A673 (cell line): ENCODE measurements at regions not wholly inside any gene's neighbourhood (a gene's known extent, or its start where the extent isn't known, plus 50 kb on each side); places are given as distances from the start of the nearest gene placed in this dataset.

ENCODE experiments used
- BruUV-seq: library from RNA; stranded (reverse); fragments of 400-500 nt; replicated peaks from 2 replicates; lab custom pipeline; 2021; lab: Mats Ljungman, UMichigan
- CTCF ChIA-PET: fragments of 300-600 bp; sonication (Branson Sonifier 250); formaldehyde crosslinking; loops from one replicate; lab custom pipeline; 2022; ENCODE audit warnings: antibody characterized with exemption; lab: Charles Lee
- POLR2A ChIA-PET: fragments of 300-600 bp; sonication (Branson Sonifier 250); formaldehyde crosslinking; loops from one replicate; lab custom pipeline; 2022; ENCODE audit warnings: antibody characterized with exemption; ENCODE audit not compliant: low non-redundant PET; lab: Charles Lee
- DNase-seq: peaks from one replicate; pipeline ENCODE4 v3.0.0-alpha.2; 2015; ENCODE audit warnings: low spot score
- H3K27ac ChIP-seq: fragments of 200-600 bp; sonication (generic); 2 replicates; pipeline ENCODE4 v1.5.1; 2016; ENCODE audit warnings: mixed run types, low read depth, mild to moderate bottlenecking, mixed read lengths, antibody characterized with exemption, low read length; ENCODE audit not compliant: poor library complexity, severe bottlenecking
- H3K27me3 ChIP-seq: fragments of 200-600 bp; sonication (generic); replicated peaks from 2 replicates; pipeline ENCODE4 v1.6.1; 2017; ENCODE audit warnings: mixed run types, low read depth, mild to moderate bottlenecking, mixed read lengths, antibody characterized with exemption, low read length; ENCODE audit not compliant: insufficient read depth, poor library complexity
- H3K36me3 ChIP-seq: fragments of 200-600 bp; sonication (generic); 2 replicates; pipeline ENCODE4 v1.6.1; 2016; ENCODE audit warnings: mixed run types, mild to moderate bottlenecking, mixed read lengths, antibody characterized with exemption, low read length; ENCODE audit not compliant: insufficient read depth, poor library complexity, severe bottlenecking
- H3K4me1 ChIP-seq: fragments of 200-600 bp; sonication (generic); 2 replicates; pipeline ENCODE4 v1.6.1; 2017; ENCODE audit warnings: mixed run types, mild to moderate bottlenecking, mixed read lengths, antibody characterized with exemption, low read length; ENCODE audit not compliant: insufficient read depth, poor library complexity, severe bottlenecking
- H3K4me3 ChIP-seq: fragments of 200-600 bp; sonication (generic); 2 replicates; pipeline ENCODE4 v1.5.1; 2016; ENCODE audit warnings: low read depth, mixed run types, mild to moderate bottlenecking, mixed read lengths, low read length; ENCODE audit not compliant: poor library complexity, severe bottlenecking
- H3K9me3 ChIP-seq: fragments of 200-600 bp; sonication (generic); 2 replicates; pipeline ENCODE4 v1.6.1; 2016; ENCODE audit warnings: mixed run types, low read depth, mild to moderate bottlenecking, mixed read lengths, antibody characterized with exemption, low read length; ENCODE audit not compliant: poor library complexity, severe bottlenecking
- EZH2 ChIP-seq: fragments of 200-600 bp; sonication (generic); IDR thresholded peaks from 2 replicates; pipeline ENCODE4 v1.6.1; 2017; ENCODE audit warnings: borderline replicate concordance, low read depth, mild to moderate bottlenecking, mixed read lengths, antibody characterized with exemption, low read length; ENCODE audit not compliant: poor library complexity, severe bottlenecking
- intact Hi-C: fragments of 100-400 bp; cut with micrococcal nuclease; formaldehyde crosslinking; loops from one replicate; pipeline ENCODE4 v1.10.0; 2022; ENCODE audit not compliant: unreplicated experiment
- TF ChIP-seq, protein P1 (sequence below): fragments of 300-800, 200-600 bp; sonication (generic); conservative IDR thresholded peaks from 2 replicates; pipeline ENCODE4 v1.5.1; 2017; ENCODE audit warnings: low read depth, mild to moderate bottlenecking, antibody characterized with exemption, low read length, moderate library complexity, mixed read lengths

DNA sequence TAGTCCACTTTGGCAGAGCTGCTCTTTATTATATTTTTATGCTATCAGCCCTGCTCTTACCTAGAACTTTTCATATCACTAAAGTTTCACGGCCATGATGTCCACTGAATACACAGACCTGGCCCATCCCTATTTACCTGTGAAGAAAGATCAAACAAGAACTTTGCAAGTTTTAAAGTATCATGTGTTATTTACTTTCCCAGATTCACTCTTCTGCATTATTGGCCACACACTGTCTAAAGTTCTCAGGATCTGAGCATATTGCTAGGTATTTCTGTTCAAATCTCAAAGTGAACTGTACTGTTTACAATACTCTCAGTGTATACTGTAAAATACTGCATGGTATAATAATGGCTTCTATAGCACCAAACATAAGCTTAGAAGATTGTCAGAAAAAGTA, 405.2 kb downstream of the KLF12 start:
- TF ChIP-seq, protein P1, sequence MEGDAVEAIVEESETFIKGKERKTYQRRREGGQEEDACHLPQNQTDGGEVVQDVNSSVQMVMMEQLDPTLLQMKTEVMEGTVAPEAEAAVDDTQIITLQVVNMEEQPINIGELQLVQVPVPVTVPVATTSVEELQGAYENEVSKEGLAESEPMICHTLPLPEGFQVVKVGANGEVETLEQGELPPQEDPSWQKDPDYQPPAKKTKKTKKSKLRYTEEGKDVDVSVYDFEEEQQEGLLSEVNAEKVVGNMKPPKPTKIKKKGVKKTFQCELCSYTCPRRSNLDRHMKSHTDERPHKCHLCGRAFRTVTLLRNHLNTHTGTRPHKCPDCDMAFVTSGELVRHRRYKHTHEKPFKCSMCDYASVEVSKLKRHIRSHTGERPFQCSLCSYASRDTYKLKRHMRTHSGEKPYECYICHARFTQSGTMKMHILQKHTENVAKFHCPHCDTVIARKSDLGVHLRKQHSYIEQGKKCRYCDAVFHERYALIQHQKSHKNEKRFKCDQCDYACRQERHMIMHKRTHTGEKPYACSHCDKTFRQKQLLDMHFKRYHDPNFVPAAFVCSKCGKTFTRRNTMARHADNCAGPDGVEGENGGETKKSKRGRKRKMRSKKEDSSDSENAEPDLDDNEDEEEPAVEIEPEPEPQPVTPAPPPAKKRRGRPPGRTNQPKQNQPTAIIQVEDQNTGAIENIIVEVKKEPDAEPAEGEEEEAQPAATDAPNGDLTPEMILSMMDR = no peak
- no peak for TF ChIP-seq EZH2
- Histone ChIP-seq H3K36me3 (no peaks in the 10 kb centered on the region), H3K27me3 (no peaks in the 10 kb centered on the region), H3K9me3 (no peaks in the 10 kb centered on the region), H3K27ac (no peak overlapping the region), H3K4me3 (no peak overlapping the region), H3K4me1 (no peaks in the 10 kb centered on the region)
- CTCF ChIA-PET = no interaction called here
- no TSS peak for BruUV-seq
- intact Hi-C loops = loop anchor here (10.0 kb wide), 1 partner anchor 1526 kb away; no protein-coding TSS in a partner anchor
- DNase-seq = no peak
- POLR2A ChIA-PET = no interaction called here

- H3K4me3 ChIP-seq = no peak overlapping the region
- peaks cover 15% of the 10 kb centered on the region for H3K4me1 ChIP-seq
- BruUV-seq = no TSS peak
- ChIA-PET POLR2A (no interaction called here), CTCF (interaction anchor here (0.8 kb wide), 1 partner anchor 1497 kb away, joined by 3 read pairs; no protein-coding TSS in a partner anchor)
- intact Hi-C loops = loop anchor here (10.0 kb wide), 1 partner anchor 1533 kb away; no protein-coding TSS in a partner anchor
- no peaks in the 10 kb centered on the region for H3K36me3 ChIP-seq
- H3K9me3 ChIP-seq = no peaks in the 10 kb centered on the region
- DNase-seq = peak; percentile 84
- no peak overlapping the region for H3K27ac ChIP-seq
- H3K27me3 ChIP-seq = no peaks in the 10 kb centered on the region
- TF ChIP-seq, protein P1 = peak; percentile 65
- TF ChIP-seq EZH2 = no peak
These were observed 412.1 kb downstream of the KLF12 start for GRCh38 chr13:73722120-73722519.

DNA sequence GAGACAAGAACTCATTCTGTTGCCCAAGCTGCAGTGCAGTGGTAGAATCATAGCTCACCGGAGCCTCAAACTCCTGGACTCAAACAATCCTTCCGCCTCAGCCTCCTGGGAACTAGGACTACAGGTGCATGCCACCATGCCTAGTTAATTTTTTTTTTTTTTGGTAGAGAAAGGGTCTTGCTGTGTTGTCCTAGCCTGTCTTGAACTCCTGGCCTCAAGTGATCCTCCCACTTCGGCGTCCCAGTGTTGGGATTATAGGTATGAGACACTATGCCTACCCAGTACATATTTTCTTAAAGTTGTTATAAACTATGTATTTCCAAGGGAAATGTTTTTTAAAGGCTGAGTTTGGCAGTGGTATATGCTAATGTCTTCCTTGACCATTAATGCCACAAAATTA, 412.6 kb downstream of the KLF12 start:
- Histone ChIP-seq H3K4me1 (peaks cover 18% of the 10 kb centered on the region), H3K4me3 (no peak overlapping the region), H3K27ac (no peak overlapping the region), H3K9me3 (no peaks in the 10 kb centered on the region), H3K27me3 (no peaks in the 10 kb centered on the region), H3K36me3 (no peaks in the 10 kb centered on the region)
- BruUV-seq = no TSS peak
- no peak for DNase-seq
- ChIA-PET POLR2A (no interaction called here), CTCF (interaction anchor here (0.5 kb wide), 1 partner anchor 173 kb away, joined by 5 read pairs; no protein-coding TSS in a partner anchor)
- intact Hi-C loops = loop anchor here (1.0 to 10.0 kb wide), 2 partner anchors 1498 to 1533 kb away; no protein-coding TSS in a partner anchor
- TF ChIP-seq, protein P1 = no peak
- TF ChIP-seq EZH2 = no peak
